PC-3 (cell line): ENCODE measurements at regions not wholly inside any gene's neighbourhood (a gene's known extent, or its start where the extent isn't known, plus 50 kb on each side); places are given as distances from the start of the nearest gene placed in this dataset.

Experiments
- CTCF ChIP-seq: fragments of 300-600 bp; sonication (generic); conservative IDR thresholded peaks from 2 replicates; pipeline ENCODE4 v1.5.1; 2017; ENCODE audit warnings: antibody characterized with exemption, low read depth, mild to moderate bottlenecking, low read length
- EZH2 ChIP-seq: fragments of 300-600 bp; sonication (generic); IDR thresholded peaks from one replicate; pipeline ENCODE4 v1.6.1; 2017; ENCODE audit warnings: antibody characterized with exemption, mild to moderate bottlenecking, low read length; ENCODE audit not compliant: unreplicated experiment
- EZH2phosphoT487 ChIP-seq: fragments of 300-600 bp; sonication (generic); IDR thresholded peaks from 2 replicates; pipeline ENCODE4 v1.6.1; 2018; ENCODE audit warnings: mild to moderate bottlenecking, antibody characterized with exemption, low read length, borderline replicate concordance

- TF ChIP-seq CTCF (no peak), EZH2phosphoT487 (no peak), EZH2 (no peak)
Measured at GRCh38 chr4:84024405-84024804, 474.7 kb downstream of the NKX6-1 start.
